Lung (tissue), 11 donors: ENCODE measurements at regions not wholly inside any gene's neighbourhood (a gene's known extent, or its start where the extent isn't known, plus 50 kb on each side); places are given as distances from the start of the nearest gene placed in this dataset.

Source experiments
- ATAC-seq: fragments of 200-7000 bp; cut with Tn5 transposase; one replicate; pipeline ENCODE4 v1.9.1; 2020; ENCODE audit warnings: moderate number of reproducible peaks; ENCODE audit not compliant: insufficient read depth, low FRiP score
- DNase-seq, 3 donors: peaks; one replicate each; pipeline ENCODE4 v3.0.0-alpha.2; 2013 to 2017
- H3K27ac ChIP-seq, 2 donors: one replicate each; pipeline ENCODE4 v1.5.1; 2013; ENCODE audit warnings: mild to moderate bottlenecking in 2 of 2, moderate library complexity in 2 of 2, control low read depth in 1 of 2, inconsistent platforms in 1 of 2, low read depth in 1 of 2, low read length in 1 of 2
- H3K27me3 ChIP-seq, 3 donors: one replicate each; pipeline ENCODE4 v1.5.1; 2013; ENCODE audit warnings: low read length in 2 of 3; ENCODE audit not compliant: control insufficient read depth in 3 of 3, insufficient read depth in 3 of 3
- H3K36me3 ChIP-seq, 4 donors: one replicate each; pipeline ENCODE4 v1.5.1; 2013; ENCODE audit warnings: low read length in 4 of 4, mild to moderate bottlenecking in 1 of 4, moderate library complexity in 1 of 4; ENCODE audit not compliant: control insufficient read depth in 4 of 4, insufficient read depth in 4 of 4
- H3K4me1 ChIP-seq, 5 donors: one replicate each; pipeline ENCODE4 v1.5.1; 2013; ENCODE audit warnings: low read length in 5 of 5, mild to moderate bottlenecking in 2 of 5, moderate library complexity in 1 of 5; ENCODE audit not compliant: control insufficient read depth in 5 of 5, insufficient read depth in 5 of 5
- H3K4me3 ChIP-seq: one replicate; pipeline ENCODE4 v1.5.1; 2013; ENCODE audit warnings: mild to moderate bottlenecking, control low read depth, moderate library complexity
- H3K9ac ChIP-seq, 2 donors: one replicate each; pipeline ENCODE4 v1.5.1; 2013; ENCODE audit warnings: low read length in 2 of 2, control low read depth in 1 of 2; ENCODE audit not compliant: insufficient read depth in 1 of 2
- H3K9me3 ChIP-seq, 4 donors: one replicate each; pipeline ENCODE4 v1.5.1; 2013; ENCODE audit warnings: low read length in 3 of 4, mild to moderate bottlenecking in 1 of 4, moderate library complexity in 1 of 4; ENCODE audit not compliant: control insufficient read depth in 4 of 4, insufficient read depth in 3 of 4
- WGBS, 2 donors: extraction: QIAGEN DNeasy Blood & Tissue Kit; methylation state at CpG; one replicate each; pipeline ENCODE4 v1.1.7; 2013; 5-methylcytosine and 5-hydroxymethylcytosine counted together
- TF ChIP-seq, protein P1 (sequence below): IDR thresholded peaks from 2 replicates; pipeline ENCODE4 v1.5.1; 2012; ENCODE audit warnings: mild to moderate bottlenecking; ENCODE audit errors: control extremely low read depth, extremely low read depth
- donor health status: control.
- donor health status: control.
- donor health status: Bipolar disorder and iron deficiency.
- donor health status: healthy.
- donor health status: DM: yes; HTN: yes; CAD: no.

DNA sequence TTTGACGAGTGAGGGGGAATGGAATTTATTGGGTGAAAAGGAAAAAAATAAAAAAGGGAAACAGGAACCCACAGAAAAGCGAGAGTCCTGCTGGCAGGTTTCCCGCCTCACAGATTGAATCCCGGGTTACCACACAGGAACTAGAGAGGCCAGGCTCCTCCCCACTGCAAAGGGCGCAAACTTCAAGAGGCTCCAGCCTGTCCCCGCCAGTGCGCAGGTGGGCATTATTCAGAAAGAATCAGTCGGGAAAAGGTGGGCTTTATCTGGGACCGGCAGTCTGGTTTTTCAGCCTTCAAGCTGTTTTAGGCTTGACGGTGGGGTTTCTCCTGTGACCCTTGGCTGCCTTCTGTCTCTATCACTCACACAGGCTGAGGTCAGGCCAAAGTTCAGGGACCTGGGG, 1496.8 kb downstream of the RPA4 start:
- Histone ChIP-seq H3K4me1 (no peaks in the 10 kb centered on the region), H3K27me3 (peaks cover 0 to 3% (median 0%) of the 10 kb centered on the region in 3 donors), H3K4me3 (no peak overlapping the region), H3K27ac (no peak overlapping the region), H3K9ac (no peak overlapping the region), H3K36me3 (no peaks in the 10 kb centered on the region), H3K9me3 (peaks cover 0 to 6% (median 3%) of the 10 kb centered on the region in 4 donors)
- DNase-seq (no peak), ATAC-seq (no peak)
- TF ChIP-seq, protein P1, sequence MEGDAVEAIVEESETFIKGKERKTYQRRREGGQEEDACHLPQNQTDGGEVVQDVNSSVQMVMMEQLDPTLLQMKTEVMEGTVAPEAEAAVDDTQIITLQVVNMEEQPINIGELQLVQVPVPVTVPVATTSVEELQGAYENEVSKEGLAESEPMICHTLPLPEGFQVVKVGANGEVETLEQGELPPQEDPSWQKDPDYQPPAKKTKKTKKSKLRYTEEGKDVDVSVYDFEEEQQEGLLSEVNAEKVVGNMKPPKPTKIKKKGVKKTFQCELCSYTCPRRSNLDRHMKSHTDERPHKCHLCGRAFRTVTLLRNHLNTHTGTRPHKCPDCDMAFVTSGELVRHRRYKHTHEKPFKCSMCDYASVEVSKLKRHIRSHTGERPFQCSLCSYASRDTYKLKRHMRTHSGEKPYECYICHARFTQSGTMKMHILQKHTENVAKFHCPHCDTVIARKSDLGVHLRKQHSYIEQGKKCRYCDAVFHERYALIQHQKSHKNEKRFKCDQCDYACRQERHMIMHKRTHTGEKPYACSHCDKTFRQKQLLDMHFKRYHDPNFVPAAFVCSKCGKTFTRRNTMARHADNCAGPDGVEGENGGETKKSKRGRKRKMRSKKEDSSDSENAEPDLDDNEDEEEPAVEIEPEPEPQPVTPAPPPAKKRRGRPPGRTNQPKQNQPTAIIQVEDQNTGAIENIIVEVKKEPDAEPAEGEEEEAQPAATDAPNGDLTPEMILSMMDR = no peak
- WGBS, 2 donors = 71 to 83% methylated on average over 9 to 10 of the region's 10 CpGs

DNA sequence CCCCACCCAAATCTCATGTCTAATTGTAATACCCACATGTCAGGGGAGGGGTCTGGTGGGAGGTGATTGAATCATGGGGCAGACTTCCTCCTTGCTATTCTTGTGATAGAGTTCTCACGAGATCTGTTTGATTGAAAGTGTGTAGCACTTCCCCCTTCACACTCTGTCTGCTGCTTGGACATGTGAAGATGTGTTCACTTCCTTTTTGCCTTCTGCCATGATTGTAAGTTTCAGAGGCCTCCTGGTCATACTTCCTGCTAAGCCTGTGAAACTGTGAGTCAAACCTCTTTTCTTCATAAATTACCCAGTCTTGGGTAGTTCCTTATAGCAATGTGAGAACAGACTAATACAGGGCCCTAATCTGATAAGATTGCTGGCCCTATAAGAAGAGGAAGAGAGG, 1514.8 kb downstream of the RPA4 start:
- WGBS, 2 donors = 29 to 49% methylated on average over 1 of the region's 1 CpG
- Histone ChIP-seq H3K27me3 (no peaks in the 10 kb centered on the region), H3K4me1 (no peaks in the 10 kb centered on the region), H3K9ac (no peak overlapping the region), H3K36me3 (no peaks in the 10 kb centered on the region), H3K27ac (no peak overlapping the region), H3K9me3 (peaks cover 0 to 3% (median under 1%) of the 10 kb centered on the region in 4 donors), H3K4me3 (no peak overlapping the region)
- DNase-seq = no peak
- TF ChIP-seq, protein P1 = no peak
- no peak for ATAC-seq

DNA sequence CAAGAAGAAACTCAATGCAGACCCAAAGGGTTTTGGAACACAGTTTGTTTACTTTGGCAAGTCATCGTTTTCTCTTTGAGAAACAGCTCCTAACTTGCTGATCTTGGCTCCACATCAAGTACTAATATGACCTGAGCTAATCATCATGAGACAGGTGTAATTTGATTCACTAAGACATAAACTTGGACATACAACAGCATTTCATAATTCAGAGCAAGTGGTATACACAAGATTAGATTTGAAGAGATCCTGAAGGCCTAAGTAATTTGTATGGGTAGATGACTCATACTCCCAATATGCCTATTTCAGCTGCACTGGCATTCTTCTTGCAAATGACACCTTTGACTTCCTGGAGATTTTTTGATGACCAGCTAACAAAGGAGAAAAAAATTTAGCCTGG, 1521.7 kb downstream of the RPA4 start:
- H3K27me3 ChIP-seq = peaks cover 0 to 3% (median 0%) of the 10 kb centered on the region in 3 donors
- no peaks in the 10 kb centered on the region for H3K4me1 ChIP-seq
- H3K9ac ChIP-seq = no peak overlapping the region
- H3K36me3 ChIP-seq = no peaks in the 10 kb centered on the region
- no peak for ATAC-seq
- no peak overlapping the region for H3K27ac ChIP-seq
- 54 to 67% methylated on average over 1 of the region's 1 CpG for WGBS, 2 donors
- DNase-seq = no peak
- peaks cover 0 to 2% (median 0%) of the 10 kb centered on the region in 4 donors for H3K9me3 ChIP-seq
- no peak overlapping the region for H3K4me3 ChIP-seq
- TF ChIP-seq, protein P1 = no peak

DNA sequence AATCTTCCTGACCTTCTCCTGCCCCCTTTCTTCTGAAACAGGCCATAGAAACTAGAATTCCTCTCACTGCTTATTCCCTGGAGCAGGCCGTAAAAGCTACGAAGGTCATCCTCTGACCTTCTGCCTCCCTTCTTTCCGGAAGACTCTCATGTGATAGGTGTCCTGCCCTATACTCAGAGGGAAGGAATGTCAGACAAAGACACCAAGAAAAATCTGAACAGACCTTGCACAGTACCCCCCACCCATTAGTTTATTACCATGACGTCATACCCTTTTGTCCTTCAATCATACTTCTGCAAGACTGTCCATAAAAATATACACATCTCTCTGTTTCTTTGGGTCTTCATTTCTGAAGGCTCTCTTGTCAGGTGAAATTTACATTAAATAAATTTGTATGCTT, 1523.9 kb downstream of the RPA4 start:
- DNase-seq (no peak), ATAC-seq (no peak)
- no peak overlapping the region for H3K4me3 ChIP-seq
- peaks cover 2 to 12% (median 3%) of the 10 kb centered on the region in 3 donors for H3K27me3 ChIP-seq
- H3K9me3 ChIP-seq = peaks cover 0 to 2% (median 0%) of the 10 kb centered on the region in 4 donors
- no peaks in the 10 kb centered on the region for H3K4me1 ChIP-seq
- 84 to 87% methylated on average over 4 of the region's 4 CpGs for WGBS, 2 donors
- H3K27ac ChIP-seq = no peak overlapping the region
- TF ChIP-seq, protein P1 = no peak
- no peaks in the 10 kb centered on the region for H3K36me3 ChIP-seq
- no peak overlapping the region for H3K9ac ChIP-seq
